HEK293T (cell line): ENCODE measurements at regions not wholly inside any gene's neighbourhood (a gene's known extent, or its start where the extent isn't known, plus 50 kb on each side); places are given as distances from the start of the nearest gene placed in this dataset.

Experiments
- CTCF ChIA-PET: fragments of 350-600 bp; formaldehyde crosslinking; extraction: SDS; loops from one replicate; lab custom pipeline; 2021; ENCODE audit warnings: antibody characterized with exemption, inconsistent platforms; lab: Yijun Ruan, JAX
- POLR2A ChIA-PET: fragments of 350-600 bp; formaldehyde crosslinking; extraction: SDS; loops from one replicate; lab custom pipeline; 2020; ENCODE audit warnings: antibody characterized with exemption, inconsistent platforms; lab: Yijun Ruan, JAX
- DNase-seq: peaks from one replicate; pipeline ENCODE4 v3.0.0; 2012; ENCODE audit warnings: mixed read lengths; ENCODE audit errors: extremely low spot score
- ARNT ChIP-seq: fragments of 450-650 bp; IDR thresholded peaks from 2 replicates; pipeline ENCODE4 v1.6.1; 2017; ENCODE audit warnings: mild to moderate bottlenecking
- BHLHE40 ChIP-seq: fragments of 450-650 bp; IDR thresholded peaks from 2 replicates; pipeline ENCODE4 v1.6.1; 2016; ENCODE audit warnings: mild to moderate bottlenecking, moderate library complexity, borderline replicate concordance
- CTBP1 ChIP-seq: fragments of 450-650 bp; IDR thresholded peaks from 2 replicates; pipeline ENCODE4 v1.6.1; 2016; ENCODE audit warnings: borderline replicate concordance
- ELF4 ChIP-seq: fragments of 450-650 bp; IDR thresholded peaks from 2 replicates; pipeline ENCODE4 v1.6.1; 2017; ENCODE audit warnings: antibody characterized with exemption
- FOXA1 ChIP-seq: fragments of 450-650 bp; IDR thresholded peaks from 2 replicates; pipeline ENCODE4 v1.6.1; 2016; ENCODE audit warnings: mild to moderate bottlenecking
- FOXK2 ChIP-seq: fragments of 450-650 bp; IDR thresholded peaks from 2 replicates; pipeline ENCODE4 v1.6.1; 2016; ENCODE audit warnings: mild to moderate bottlenecking
- FOXM1 ChIP-seq: fragments of 450-650 bp; IDR thresholded peaks from 2 replicates; pipeline ENCODE4 v1.6.1; 2017; ENCODE audit warnings: mild to moderate bottlenecking, borderline replicate concordance
- HDGF ChIP-seq: fragments of 450-650 bp; IDR thresholded peaks from 2 replicates; pipeline ENCODE4 v1.6.1; 2017; ENCODE audit warnings: antibody characterized with exemption, borderline replicate concordance
- L3MBTL2 ChIP-seq: fragments of 450-650 bp; conservative IDR thresholded peaks from 2 replicates; pipeline ENCODE4 v1.6.1; 2016; ENCODE audit warnings: mild to moderate bottlenecking
- LEF1 ChIP-seq: fragments of 450-650 bp; IDR thresholded peaks from 2 replicates; pipeline ENCODE4 v1.6.1; 2017; ENCODE audit warnings: mild to moderate bottlenecking, borderline replicate concordance
- NFRKB ChIP-seq: fragments of 450-650 bp; IDR thresholded peaks from 2 replicates; pipeline ENCODE4 v1.6.1; 2016; ENCODE audit warnings: mild to moderate bottlenecking, moderate library complexity
- SP1 ChIP-seq: fragments of 450-650 bp; IDR thresholded peaks from 2 replicates; pipeline ENCODE4 v1.6.1; 2017
- SUZ12 ChIP-seq: fragments of 450-650 bp; IDR thresholded peaks from 2 replicates; pipeline ENCODE4 v1.6.1; 2016; ENCODE audit warnings: mild to moderate bottlenecking
- TARDBP ChIP-seq: fragments of 450-650 bp; IDR thresholded peaks from 2 replicates; pipeline ENCODE4 v1.6.1; 2016
- ZNF384 ChIP-seq: fragments of 450-650 bp; IDR thresholded peaks from 2 replicates; pipeline ENCODE4 v1.6.1; 2016
- TF ChIP-seq, protein P1 (sequence below): fragments of 450-650 bp; IDR thresholded peaks from 2 replicates; pipeline ENCODE4 v1.6.1; 2016

DNA sequence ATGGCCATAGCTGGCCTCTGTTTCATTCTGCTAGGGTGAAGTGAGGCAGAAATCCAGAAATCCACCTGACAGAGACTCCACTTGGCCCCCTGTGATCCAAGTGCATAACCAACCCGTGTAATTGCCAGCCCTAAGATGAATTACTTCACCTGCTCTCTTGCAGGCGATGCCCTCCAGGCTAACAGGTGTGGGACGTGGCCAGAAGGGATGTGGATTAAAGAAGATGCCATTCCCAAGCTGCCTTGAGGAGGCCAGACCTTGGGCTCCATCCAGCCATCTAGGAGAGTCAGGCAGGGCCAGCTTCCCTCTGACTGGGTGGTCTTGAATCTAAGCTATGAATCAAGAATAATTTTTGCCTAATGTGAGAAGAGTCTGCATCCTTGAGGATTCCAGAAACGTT lies 154.5 kb upstream of the BNIP2 start:
- TF ChIP-seq LEF1 = no peak
- TF ChIP-seq L3MBTL2 = no peak
- TF ChIP-seq TARDBP = no peak
- no peak for TF ChIP-seq ARNT
- TF ChIP-seq FOXA1 = no peak
- DNase-seq = no peak
- ChIA-PET POLR2A (no interaction called here), CTCF (interaction anchor here (1.2 kb wide), 1 partner anchor 14 kb away, joined by 4 read pairs; no protein-coding TSS in a partner anchor)

DNA sequence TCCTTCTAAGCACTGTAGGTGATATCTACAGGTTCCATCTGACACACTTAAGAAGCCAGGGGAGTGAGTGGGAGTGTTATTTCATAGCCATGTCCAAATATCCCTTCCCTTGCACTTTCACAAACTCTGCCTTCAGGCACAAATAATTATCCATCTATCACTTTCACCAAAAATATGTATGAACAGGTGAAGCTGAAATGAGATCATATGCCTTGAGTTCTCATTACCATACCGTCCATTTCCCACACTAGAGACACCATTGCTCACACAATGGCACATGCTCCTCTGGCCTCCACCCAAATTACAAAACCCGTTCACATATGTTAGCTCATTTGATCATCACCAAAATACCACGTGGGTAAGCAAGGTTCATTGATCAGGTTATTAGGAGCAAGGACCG lies 151.9 kb upstream of the BNIP2 start:
- no peak for DNase-seq
- POLR2A ChIA-PET = interaction anchor here (0.7 kb wide), 1 partner anchor 12 kb away, joined by 3 read pairs; no protein-coding TSS in a partner anchor
- TF ChIP-seq FOXK2 (no peak), TARDBP (no peak), SP1 (no peak), ARNT (no peak), L3MBTL2 (no peak), ZNF384 (no peak), FOXA1 (no peak), CTBP1 (no peak), NFRKB (no peak), BHLHE40 (no peak), HDGF (no peak), LEF1 (no peak), SUZ12 (no peak), ELF4 (no peak), FOXM1 (no peak)
- TF ChIP-seq, protein P1, sequence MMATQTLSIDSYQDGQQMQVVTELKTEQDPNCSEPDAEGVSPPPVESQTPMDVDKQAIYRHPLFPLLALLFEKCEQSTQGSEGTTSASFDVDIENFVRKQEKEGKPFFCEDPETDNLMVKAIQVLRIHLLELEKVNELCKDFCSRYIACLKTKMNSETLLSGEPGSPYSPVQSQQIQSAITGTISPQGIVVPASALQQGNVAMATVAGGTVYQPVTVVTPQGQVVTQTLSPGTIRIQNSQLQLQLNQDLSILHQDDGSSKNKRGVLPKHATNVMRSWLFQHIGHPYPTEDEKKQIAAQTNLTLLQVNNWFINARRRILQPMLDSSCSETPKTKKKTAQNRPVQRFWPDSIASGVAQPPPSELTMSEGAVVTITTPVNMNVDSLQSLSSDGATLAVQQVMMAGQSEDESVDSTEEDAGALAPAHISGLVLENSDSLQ = no peak
- CTCF ChIA-PET = no interaction called here

DNA sequence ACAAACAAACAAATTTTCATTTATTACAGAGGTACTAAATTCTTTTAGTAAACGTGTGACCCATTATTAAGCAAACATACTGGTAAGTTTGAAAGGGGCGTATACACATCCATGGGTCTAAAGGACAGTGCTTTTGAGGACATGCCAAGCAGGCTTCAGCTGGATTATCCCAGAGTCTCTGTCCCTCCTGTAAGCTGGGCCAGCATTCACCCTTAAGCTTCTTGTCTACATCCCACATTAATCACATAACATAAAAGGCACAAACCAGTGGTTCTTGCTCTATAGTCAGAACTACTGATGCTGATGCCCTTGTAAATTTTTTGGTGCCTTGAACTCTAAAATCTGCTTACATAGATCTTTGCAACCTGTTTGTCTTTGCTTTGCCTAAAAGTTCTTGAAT lies 150.8 kb upstream of the BNIP2 start:
- ChIA-PET CTCF (interaction anchor here (0.8 kb wide), 1 partner anchor 33 kb away, joined by 3 read pairs; no protein-coding TSS in a partner anchor), POLR2A (no interaction called here)
- no peak for TF ChIP-seq NFRKB
- TF ChIP-seq ELF4 = no peak
- no peak for TF ChIP-seq L3MBTL2
- no peak for TF ChIP-seq LEF1
- no peak for TF ChIP-seq TARDBP
- no peak for TF ChIP-seq FOXA1
- TF ChIP-seq, protein P1 = no peak
- no peak for TF ChIP-seq SUZ12
- no peak for TF ChIP-seq SP1
- TF ChIP-seq FOXM1 = no peak
- no peak for TF ChIP-seq ARNT
- TF ChIP-seq ZNF384 = no peak
- TF ChIP-seq BHLHE40 = no peak
- no peak for TF ChIP-seq CTBP1
- no peak for DNase-seq

DNA sequence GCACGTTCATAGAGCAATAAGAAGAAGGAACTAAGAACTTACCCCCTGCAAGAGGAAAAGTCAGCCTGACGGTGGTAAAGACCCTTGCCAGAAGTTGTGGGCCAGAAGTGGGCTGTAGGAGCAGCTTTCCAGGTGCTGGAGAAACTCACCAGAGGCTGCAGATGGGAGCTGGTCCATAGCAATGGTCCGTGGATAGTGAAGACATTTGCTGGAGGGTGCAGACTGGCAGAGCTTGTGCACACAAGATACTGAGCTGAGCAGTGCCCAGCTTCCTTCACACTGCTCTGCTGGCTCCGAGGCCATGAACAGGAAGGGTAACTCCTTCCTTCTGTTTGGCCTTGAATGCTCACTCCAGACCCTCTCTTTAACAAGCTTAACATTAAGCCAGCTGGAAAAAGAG lies 149.8 kb upstream of the BNIP2 start:
- POLR2A ChIA-PET = no interaction called here
- CTCF ChIA-PET = interaction anchor here (0.8 kb wide), 1 partner anchor 34 kb away, joined by 3 read pairs; no protein-coding TSS in a partner anchor
- TF ChIP-seq CTBP1 = no peak
- no peak for TF ChIP-seq SP1
- TF ChIP-seq FOXM1 = no peak
- no peak for TF ChIP-seq ELF4
- TF ChIP-seq ARNT = no peak
- TF ChIP-seq NFRKB = no peak
- no peak for TF ChIP-seq FOXK2
- TF ChIP-seq, protein P1 = no peak
- TF ChIP-seq TARDBP = no peak
- TF ChIP-seq FOXA1 = no peak
- TF ChIP-seq ZNF384 = no peak
- TF ChIP-seq BHLHE40 = no peak
- no peak for TF ChIP-seq SUZ12
- no peak for TF ChIP-seq HDGF
- no peak for TF ChIP-seq L3MBTL2
- DNase-seq = no peak

GRCh38 chr15:59835776-59836175 lies 146.7 kb upstream of the BNIP2 start:
- TF ChIP-seq FOXK2 (no peak), ARNT (no peak), CTBP1 (no peak), HDGF (no peak), BHLHE40 (no peak), SP1 (no peak), SUZ12 (no peak), ZNF384 (no peak), LEF1 (no peak), ELF4 (no peak), L3MBTL2 (no peak), TARDBP (no peak), NFRKB (no peak), FOXA1 (no peak)
- ChIA-PET POLR2A (no interaction called here), CTCF (no interaction called here)
- DNase-seq = no peak

- TF ChIP-seq CTBP1 (no peak), L3MBTL2 (no peak), SUZ12 (no peak), BHLHE40 (no peak), NFRKB (no peak), HDGF (no peak), FOXK2 (no peak), ELF4 (no peak), FOXM1 (no peak)
Measured at GRCh38 chr15:59834528-59834927, 145.4 kb upstream of the BNIP2 start.

More at GRCh38 chr15:59834528-59834927, 145.4 kb upstream of the BNIP2 start:
- no peak for DNase-seq
- POLR2A ChIA-PET = no interaction called here
- CTCF ChIA-PET = no interaction called here
